Posterior cingulate gyrus (tissue), 11 donors: ENCODE measurements at regions not wholly inside any gene's neighbourhood (a gene's known extent, or its start where the extent isn't known, plus 50 kb on each side); places are given as distances from the start of the nearest gene placed in this dataset.

Source experiments
- DNase-seq, 10 donors: peaks; one replicate each; pipeline versions ENCODE4 v3.0.0 to v3.0.0-alpha.2; 2020 to 2021; ENCODE audit warnings: mixed read lengths in 3 of 10
- intact Hi-C: fragments of 100-400 bp; cut with DNase I; formaldehyde crosslinking; loops from one replicate; pipeline ENCODE4 v1.15.1; 2023

- DNase-seq, result no peak
- intact Hi-C loops, result no loop called here
Observed at GRCh38 chr2:200170221-200170620, 136.3 kb upstream of the SPATS2L start.

GRCh38 chr2:200171731-200172482, 134.6 kb upstream of the SPATS2L start:
- intact Hi-C loops, result no loop called here

GRCh38 chr2:200172521-200172920, 134.0 kb upstream of the SPATS2L start:
- intact Hi-C loops, result no loop called here
- DNase-seq, result no peak

More at GRCh38 chr2:200171731-200172482, 134.6 kb upstream of the SPATS2L start:
- no peak for DNase-seq

- no peak for DNase-seq
- intact Hi-C loops, result no loop called here
Observed at GRCh38 chr2:200172944-200173581, 133.4 kb upstream of the SPATS2L start.

GRCh38 chr2:200173691-200174090, 132.8 kb upstream of the SPATS2L start:
- no peak for DNase-seq
- intact Hi-C loops, result no loop called here

- intact Hi-C loops, result no loop called here
- DNase-seq, result peak in 1 of 10 donors; percentile 62
Observed at GRCh38 chr2:200174433-200175216, 131.9 kb upstream of the SPATS2L start.

GRCh38 chr2:200177971-200178911, 128.3 kb upstream of the SPATS2L start:
- intact Hi-C loops, result no loop called here
- peak in 8 of 10 donors; percentile 55 to 92 (median 68) for DNase-seq

- no peak for DNase-seq
- intact Hi-C loops, result no loop called here
Observed at GRCh38 chr2:200179151-200179550, 127.3 kb upstream of the SPATS2L start.

- peak in 1 of 10 donors; percentile 75 for DNase-seq
- intact Hi-C loops, result no loop called here
Observed at GRCh38 chr2:200180943-200181342, 125.5 kb upstream of the SPATS2L start.

GRCh38 chr2:200181755-200182154, 124.7 kb upstream of the SPATS2L start:
- intact Hi-C loops, result no loop called here
- DNase-seq, result no peak

GRCh38 chr2:200184748-200185627, 121.5 kb upstream of the SPATS2L start:
- intact Hi-C loops, result no loop called here

GRCh38 chr2:200185628-200186000, 120.9 kb upstream of the SPATS2L start:
- intact Hi-C loops, result no loop called here
- DNase-seq, result no peak

More at GRCh38 chr2:200184748-200185627, 121.5 kb upstream of the SPATS2L start:
- DNase-seq, result no peak

- DNase-seq, result no peak
- intact Hi-C loops, result no loop called here
Observed at GRCh38 chr2:200186002-200186401, 120.5 kb upstream of the SPATS2L start.

- DNase-seq, result no peak
- intact Hi-C loops, result no loop called here
Observed at GRCh38 chr2:200188876-200189275, 117.6 kb upstream of the SPATS2L start.

- no peak for DNase-seq
- intact Hi-C loops, result no loop called here
Observed at GRCh38 chr2:200189964-200190363, 116.5 kb upstream of the SPATS2L start.

- intact Hi-C loops, result no loop called here
- no peak for DNase-seq
Observed at GRCh38 chr2:200193331-200193730, 113.2 kb upstream of the SPATS2L start.

- no peak for DNase-seq
- intact Hi-C loops, result no loop called here
Observed at GRCh38 chr2:200193791-200194190, 112.7 kb upstream of the SPATS2L start.

GRCh38 chr2:200194746-200195145, 111.7 kb upstream of the SPATS2L start:
- no peak for DNase-seq
- intact Hi-C loops, result no loop called here

GRCh38 chr2:200199005-200199404, 107.5 kb upstream of the SPATS2L start:
- intact Hi-C loops, result no loop called here
- DNase-seq, result no peak
